MM.1S (cell line): ENCODE measurements at regions not wholly inside any gene's neighbourhood (a gene's known extent, or its start where the extent isn't known, plus 50 kb on each side); places are given as distances from the start of the nearest gene placed in this dataset.

Experiments
- CTCF ChIP-seq: fragments of 300-600 bp; sonication (generic); IDR thresholded peaks from 2 replicates; pipeline ENCODE4 v1.5.1; 2016; ENCODE audit warnings: antibody characterized with exemption, low read length, mixed read lengths
- EZH2 ChIP-seq: fragments of 300-600 bp; sonication (generic); optimal IDR thresholded peaks from 2 replicates; pipeline ENCODE3; 2017; ENCODE audit warnings: low read depth, mild to moderate bottlenecking, antibody characterized with exemption, low read length, mixed read lengths

GRCh38 chr2:207216457-207216856 lies 50.7 kb upstream of the KLF7 start:
- TF ChIP-seq CTCF (no peak), EZH2 (no peak)
